ENCODE measurements at regions not wholly inside any gene's neighbourhood (a gene's known extent, or its start where the extent isn't known, plus 50 kb on each side); places are given as distances from the start of the nearest gene placed in this dataset.

GRCh38 chr6:85124472-85125354 is 325.2 kb upstream of the NT5E start:
- Histone ChIP-seq H3K27ac (no peak overlapping the region), H3K36me3 (replicated peaks in 1 of 2) (no peaks in the 10 kb centered on the region), H3K9me3 (replicated peaks in 1 of 3) (no peaks in the 10 kb centered on the region), H3K27me3 (no peaks in the 10 kb centered on the region), H3K4me1 (replicated peaks in 1 of 2) (no peaks in the 10 kb centered on the region), H3K4me3 (no peak overlapping the region)
- TF ChIP-seq CTCF (IDR thresholded peaks at IDR 0.05), result no peak
- no peak for TF ChIP-seq POLR2A (IDR thresholded peaks at IDR 0.05)
- DNase-seq, result no peak
- 69 to 85% (median 77%) methylated on average over 1 of the region's 1 CpG for WGBS, 4 donors
- intact Hi-C loops (cut with DNase I), result no loop called here

GRCh38 chr6:85121158-85121557 is 328.7 kb upstream of the NT5E start:
- 35 to 56% (median 47%) methylated on average over 1 of the region's 1 CpG for WGBS, 4 donors
- Histone ChIP-seq H3K4me1 (replicated peaks in 1 of 2) (no peaks in the 10 kb centered on the region), H3K27me3 (no peaks in the 10 kb centered on the region), H3K27ac (no peak overlapping the region), H3K36me3 (replicated peaks in 1 of 2) (no peaks in the 10 kb centered on the region), H3K9me3 (replicated peaks in 1 of 3) (no peaks in the 10 kb centered on the region), H3K4me3 (no peak overlapping the region)
- intact Hi-C loops (cut with DNase I), result no loop called here
- TF ChIP-seq POLR2A (IDR thresholded peaks at IDR 0.05) (no peak), CTCF (IDR thresholded peaks at IDR 0.05) (no peak)
- DNase-seq, result no peak

GRCh38 chr6:85118652-85119235 is 331.1 kb upstream of the NT5E start:
- no peaks in the 10 kb centered on the region for H3K36me3 ChIP-seq (replicated peaks in 1 of 2)
- H3K4me1 ChIP-seq (replicated peaks in 1 of 2), result no peaks in the 10 kb centered on the region
- WGBS, 4 donors, result 65 to 75% (median 70%) methylated on average over 8 of the region's 8 CpGs
- no peaks in the 10 kb centered on the region for H3K9me3 ChIP-seq (replicated peaks in 1 of 3)
- intact Hi-C loops (cut with DNase I), result no loop called here
- H3K27ac ChIP-seq, result no peak overlapping the region
- TF ChIP-seq CTCF (IDR thresholded peaks at IDR 0.05), result no peak
- no peak for TF ChIP-seq POLR2A (IDR thresholded peaks at IDR 0.05)
- DNase-seq, result no peak
- no peak overlapping the region for H3K4me3 ChIP-seq
- H3K27me3 ChIP-seq, result no peaks in the 10 kb centered on the region

GRCh38 chr6:85118233-85118632 is 331.6 kb upstream of the NT5E start:
- WGBS, 4 donors, result 72 to 82% (median 79%) methylated on average over 5 of the region's 5 CpGs
- H3K27ac ChIP-seq, result no peak overlapping the region
- TF ChIP-seq CTCF (IDR thresholded peaks at IDR 0.05), result no peak
- no peak for TF ChIP-seq POLR2A (IDR thresholded peaks at IDR 0.05)
- H3K4me3 ChIP-seq, result no peak overlapping the region
- H3K36me3 ChIP-seq (replicated peaks in 1 of 2), result no peaks in the 10 kb centered on the region
- H3K9me3 ChIP-seq (replicated peaks in 1 of 3), result no peaks in the 10 kb centered on the region
- no peak for DNase-seq
- intact Hi-C loops (cut with DNase I), result no loop called here
- no peaks in the 10 kb centered on the region for H3K27me3 ChIP-seq
- no peaks in the 10 kb centered on the region for H3K4me1 ChIP-seq (replicated peaks in 1 of 2)
